GM21528 (cell line): ENCODE measurements at regions not wholly inside any gene's neighbourhood (a gene's known extent, or its start where the extent isn't known, plus 50 kb on each side); places are given as distances from the start of the nearest gene placed in this dataset.

Experiments used
- ATAC-seq: cut with Tn5 transposase; IDR thresholded peaks from one replicate; pipeline ENCODE4 v1.9.1; 2021; ENCODE audit warnings: mild to moderate bottlenecking, moderate library complexity; ENCODE audit not compliant: unreplicated experiment, low FRiP score

GRCh38 chr1:218112862-218113261 lies 172.2 kb upstream of the RRP15 start:
- ATAC-seq = no peak

- ATAC-seq = no peak
These were observed 161.1 kb upstream of the RRP15 start for GRCh38 chr1:218123968-218124367.

GRCh38 chr1:218135371-218135770 lies 149.7 kb upstream of the RRP15 start:
- no peak for ATAC-seq

GRCh38 chr1:218139761-218140160 lies 145.3 kb upstream of the RRP15 start:
- no peak for ATAC-seq

- no peak for ATAC-seq
These were observed 128.5 kb upstream of the RRP15 start for GRCh38 chr1:218156595-218156994.

- no peak for ATAC-seq
These were observed 121.7 kb upstream of the RRP15 start for GRCh38 chr1:218163371-218163770.

- peak; percentile 52 for ATAC-seq
These were observed 120.8 kb upstream of the RRP15 start for GRCh38 chr1:218164111-218164929.

GRCh38 chr1:218164930-218165700 lies 120.0 kb upstream of the RRP15 start:
- peak; percentile 51 for ATAC-seq

GRCh38 chr1:218165701-218166114 lies 119.4 kb upstream of the RRP15 start:
- no peak for ATAC-seq

GRCh38 chr1:218166268-218166945 lies 118.7 kb upstream of the RRP15 start:
- no peak for ATAC-seq

- no peak for ATAC-seq
These were observed 113.7 kb upstream of the RRP15 start for GRCh38 chr1:218171302-218171893.

- no peak for ATAC-seq
These were observed 102.6 kb upstream of the RRP15 start for GRCh38 chr1:218182455-218182854.

- no peak for ATAC-seq
These were observed 84.1 kb upstream of the RRP15 start for GRCh38 chr1:218200979-218201378.

- ATAC-seq = no peak
These were observed 83.5 kb upstream of the RRP15 start for GRCh38 chr1:218201601-218202000.

- ATAC-seq = no peak
These were observed 79.4 kb upstream of the RRP15 start for GRCh38 chr1:218205721-218206120.

- ATAC-seq = no peak
These were observed 77.9 kb upstream of the RRP15 start for GRCh38 chr1:218207194-218207593.

GRCh38 chr1:218209351-218209861 lies 75.7 kb upstream of the RRP15 start:
- ATAC-seq = no peak

GRCh38 chr1:218211241-218211640 lies 73.9 kb upstream of the RRP15 start:
- ATAC-seq = no peak

GRCh38 chr1:218217040-218217439 lies 68.1 kb upstream of the RRP15 start:
- ATAC-seq = no peak

- no peak for ATAC-seq
These were observed 65.6 kb upstream of the RRP15 start for GRCh38 chr1:218219460-218219859.

- no peak for ATAC-seq
These were observed 61.0 kb upstream of the RRP15 start for GRCh38 chr1:218224101-218224500.
